GM13976 (cell line): ENCODE measurements at regions not wholly inside any gene's neighbourhood (a gene's known extent, or its start where the extent isn't known, plus 50 kb on each side); places are given as distances from the start of the nearest gene placed in this dataset.

Experiments
- DNase-seq: peaks from one replicate; pipeline ENCODE4 v3.0.0; 2012; ENCODE audit warnings: low spot score
- CTCF ChIP-seq: IDR thresholded peaks from 2 replicates; pipeline ENCODE4 v1.5.1; 2012; ENCODE audit warnings: borderline replicate concordance, mild to moderate bottlenecking; ENCODE audit not compliant: insufficient read depth; ENCODE audit errors: extremely low read depth, missing control alignments, control extremely low read depth
- in situ Hi-C: fragments of 300-500 bp; cut with MboI; formaldehyde crosslinking; loops from one replicate; pipeline ENCODE4 v1.12.0; 2022; ENCODE audit warnings: low sequenced_read_pairs, mixed read lengths, inconsistent platforms; ENCODE audit not compliant: unreplicated experiment

- DNase-seq, result no peak
- TF ChIP-seq CTCF, result no peak
- in situ Hi-C loops, result no loop called here
These were observed 557.0 kb upstream of the IGFBP3 start for GRCh38 chr7:46478046-46478445.

- DNase-seq, result no peak
- in situ Hi-C loops, result no loop called here
- no peak for TF ChIP-seq CTCF
These were observed 547.8 kb upstream of the IGFBP3 start for GRCh38 chr7:46468753-46469356.

DNA sequence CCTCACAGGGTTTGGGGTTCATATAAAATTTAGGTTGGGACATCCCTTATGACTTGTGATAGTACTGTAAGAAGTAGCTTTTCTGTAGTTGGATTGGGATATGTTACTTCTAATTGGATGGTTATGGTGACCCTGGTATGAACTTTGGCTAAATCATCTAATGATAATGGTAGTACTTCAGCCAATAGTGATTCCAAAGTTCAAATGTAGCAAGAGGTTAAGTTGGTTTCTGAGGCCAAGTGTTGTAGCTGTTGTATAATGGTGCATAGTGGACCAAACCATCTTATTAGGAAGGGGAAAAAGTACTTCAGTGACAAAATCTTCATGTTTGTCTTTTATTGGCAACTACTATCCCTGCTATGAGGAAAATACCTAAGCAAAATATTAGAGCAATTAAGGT lies 542.1 kb upstream of the IGFBP3 start:
- no peak for DNase-seq
- no peak for TF ChIP-seq CTCF
- in situ Hi-C loops, result no loop called here

- in situ Hi-C loops, result no loop called here
- TF ChIP-seq CTCF, result no peak
- no peak for DNase-seq
These were observed 540.3 kb upstream of the IGFBP3 start for GRCh38 chr7:46461334-46461777.

DNA sequence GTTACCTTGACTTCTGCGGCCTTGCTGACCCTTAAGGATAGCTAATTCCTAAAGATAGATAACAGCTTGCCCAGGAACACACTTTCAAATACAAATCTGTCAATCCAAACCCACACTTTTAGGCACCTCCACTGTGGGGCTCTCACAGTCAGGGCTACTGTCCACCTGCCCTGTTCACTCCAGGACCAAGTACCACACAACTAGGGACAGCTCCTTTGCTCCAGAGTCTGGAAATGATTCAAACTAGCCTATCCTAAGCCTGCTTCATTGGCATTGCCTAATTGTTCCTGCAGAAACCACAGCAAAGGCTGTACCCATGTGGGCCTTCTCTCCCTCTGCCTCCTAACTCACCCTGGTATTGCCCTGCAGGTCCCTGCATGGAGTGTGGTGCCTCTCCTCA lies 538.9 kb upstream of the IGFBP3 start:
- TF ChIP-seq CTCF, result no peak
- in situ Hi-C loops, result no loop called here
- no peak for DNase-seq

DNA sequence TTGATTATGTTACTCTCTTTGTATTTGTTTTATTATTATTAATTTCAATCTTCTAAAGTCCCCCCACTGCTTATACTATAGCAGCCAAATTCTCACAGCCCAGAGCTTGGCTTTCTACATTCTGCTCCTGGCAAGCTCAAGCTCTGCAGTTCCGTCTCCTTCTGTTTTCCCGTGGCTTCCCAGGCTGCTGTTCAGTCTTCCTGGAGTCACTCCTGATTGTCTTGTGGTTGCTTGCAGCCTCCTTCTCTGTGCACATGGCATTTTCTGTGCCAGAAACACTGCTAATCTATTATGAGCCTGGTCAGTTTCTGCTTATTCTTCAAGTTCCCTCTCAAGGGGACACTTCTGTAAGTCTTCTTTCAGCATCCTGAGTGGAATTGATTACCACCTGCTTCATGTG lies 533.7 kb upstream of the IGFBP3 start:
- in situ Hi-C loops, result no loop called here
- TF ChIP-seq CTCF, result no peak
- DNase-seq, result no peak

DNA sequence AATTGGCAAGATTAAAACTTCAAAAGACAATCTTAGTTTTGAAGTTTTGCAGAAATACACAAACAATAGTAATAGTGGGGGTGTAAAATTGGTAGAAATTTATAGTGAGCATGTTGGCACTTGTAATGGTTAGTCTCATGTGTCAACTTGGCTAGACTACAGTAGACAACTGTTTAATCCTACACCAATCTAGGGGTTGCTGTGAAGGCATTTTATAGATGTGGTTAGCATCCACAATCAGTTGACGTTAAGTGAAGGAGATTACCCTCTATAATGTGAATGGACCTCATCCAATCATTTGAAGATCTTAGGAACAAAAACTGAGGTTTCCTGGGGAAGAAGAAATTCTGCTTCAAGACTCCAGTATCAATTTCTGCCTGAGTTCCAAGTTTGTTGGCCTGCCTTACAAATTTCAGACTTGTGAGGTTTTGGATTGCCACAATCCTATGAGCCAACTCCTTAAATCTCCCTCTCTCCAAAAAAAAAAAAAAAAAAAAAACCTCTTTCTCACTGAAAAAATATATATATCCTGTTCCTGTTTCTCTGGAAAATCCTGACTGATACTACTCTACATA lies 531.6 kb upstream of the IGFBP3 start:
- no peak for DNase-seq
- no peak for TF ChIP-seq CTCF
- in situ Hi-C loops, result no loop called here
